Stimulated activated CD8-positive, alpha-beta memory T cell treated with anti-CD3 and anti-CD28 coated beads, Interleukin-15, amount 100 ng/mL, for 48 hours (primary cell): ENCODE measurements at regions not wholly inside any gene's neighbourhood (a gene's known extent, or its start where the extent isn't known, plus 50 kb on each side); places are given as distances from the start of the nearest gene placed in this dataset.
"Not testable (repeated sequence)": the region's sequence is repeated elsewhere in the genome, so short reads cannot be mapped to it uniquely, and the experiment has no call there.

Experiments
- DNase-seq, 2 donors: peaks; one replicate each; pipeline ENCODE4 v3.0.0-alpha.2; 2020; ENCODE audit warnings: low read depth in 2 of 2

DNA sequence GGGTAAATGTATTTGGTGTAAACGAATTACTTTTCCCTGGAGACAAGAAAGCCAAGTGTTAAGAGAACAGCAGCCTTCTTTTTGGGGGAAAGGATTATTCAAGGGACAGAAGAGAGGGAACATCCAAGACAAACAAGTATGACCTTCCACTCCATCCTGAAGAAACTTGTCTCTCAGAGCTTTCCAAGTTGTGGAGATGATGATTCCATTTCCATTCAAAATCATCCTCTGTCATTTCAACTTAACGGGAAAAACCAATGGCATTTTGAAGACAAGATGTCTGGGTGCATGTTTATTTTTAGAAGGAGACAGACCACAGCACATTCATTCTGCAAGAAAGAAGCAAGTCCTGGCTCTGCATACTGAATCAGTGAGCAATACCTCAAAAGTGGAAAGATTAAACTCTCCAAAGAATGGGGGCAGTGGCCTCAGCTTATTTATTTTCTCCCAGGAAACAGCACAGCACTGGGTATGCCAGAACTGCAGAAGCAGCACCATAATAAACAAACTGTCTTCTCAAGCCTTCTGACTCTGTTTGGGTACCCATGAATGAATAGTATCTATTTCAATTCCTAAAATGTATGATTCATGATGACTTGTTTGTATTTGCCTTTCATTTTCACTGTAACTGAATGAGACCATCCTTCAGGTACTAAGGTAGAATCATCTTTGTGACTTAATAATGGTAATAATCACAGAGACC, 541.0 kb downstream of the RFC3 start:
- no peak for DNase-seq

DNA sequence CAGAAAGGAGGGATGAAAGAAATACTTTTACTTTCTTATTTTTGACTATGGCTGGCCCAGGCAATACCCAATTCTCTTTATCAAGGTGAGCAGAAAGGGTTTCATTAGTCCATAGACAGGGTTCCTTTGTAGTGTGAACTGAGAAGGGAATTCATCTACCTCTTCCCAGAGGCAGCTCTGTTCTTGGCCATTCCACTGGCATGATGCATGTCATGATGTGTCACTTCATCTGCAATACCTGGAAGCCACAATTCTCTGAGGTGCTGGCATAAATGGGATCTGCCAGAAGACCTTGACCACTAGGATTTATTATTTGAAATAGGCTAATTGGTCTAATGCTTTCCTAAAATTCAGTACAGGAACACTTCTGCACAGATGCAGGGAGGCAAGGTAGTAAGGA, 542.8 kb downstream of the RFC3 start:
- no peak for DNase-seq

DNA sequence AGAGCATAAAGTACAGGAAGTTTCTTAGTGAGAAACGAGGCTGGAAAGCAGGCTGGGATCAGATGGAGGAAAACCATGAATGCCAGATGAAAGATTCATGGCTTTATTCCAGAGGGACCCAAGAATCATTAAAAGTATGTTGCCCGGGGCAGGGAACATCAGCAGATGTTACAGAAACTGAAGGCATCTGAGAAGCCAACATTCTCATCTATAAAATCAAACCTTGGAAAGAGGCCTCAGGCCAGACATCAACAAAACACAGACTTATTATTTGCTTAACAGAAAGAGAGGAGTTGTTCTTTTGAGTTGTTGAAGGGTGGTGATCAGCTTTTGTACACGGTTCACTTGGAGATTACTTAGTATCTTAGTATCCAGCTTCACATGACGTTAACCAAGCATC, 543.6 kb downstream of the RFC3 start:
- DNase-seq, result no peak

DNA sequence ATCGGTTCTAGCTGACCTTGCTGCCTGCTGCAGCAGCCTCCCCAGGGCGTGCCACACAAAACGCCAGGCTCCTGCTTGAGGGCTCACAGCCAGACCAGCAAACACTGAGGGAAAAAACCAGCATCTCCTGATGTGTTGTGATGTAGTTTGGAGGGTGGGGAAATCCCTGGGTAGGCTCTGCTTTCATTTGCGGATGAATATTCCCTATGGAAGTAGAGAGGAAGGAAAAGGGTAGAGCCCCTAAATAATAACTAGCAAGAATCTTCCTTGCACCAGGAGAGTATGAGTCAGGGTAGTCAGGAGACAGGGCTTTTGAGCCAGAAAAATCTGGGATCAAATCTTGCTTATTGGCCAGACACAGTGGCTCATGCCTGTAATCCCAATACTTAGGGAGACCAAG, 545.3 kb downstream of the RFC3 start:
- DNase-seq, result no peak

DNA sequence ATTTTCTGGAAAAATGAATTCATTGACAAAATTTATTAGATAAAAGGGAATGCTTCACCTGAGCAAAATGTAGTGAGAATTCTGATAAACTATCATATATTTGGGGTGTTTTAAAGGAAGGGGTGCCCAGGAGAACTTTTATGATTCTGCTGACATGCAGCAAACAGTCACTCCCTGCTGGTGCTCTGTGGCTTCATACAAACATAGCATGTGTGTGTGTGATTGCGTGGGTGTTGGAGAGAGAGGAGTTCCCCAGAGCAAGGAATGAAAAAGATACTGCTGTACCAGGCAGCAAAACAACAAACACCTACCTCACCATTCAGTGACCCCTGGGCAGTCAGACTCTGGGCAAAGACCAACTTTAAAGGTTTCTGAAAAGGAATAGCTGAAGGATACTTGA, 546.7 kb downstream of the RFC3 start:
- no peak for DNase-seq

DNA sequence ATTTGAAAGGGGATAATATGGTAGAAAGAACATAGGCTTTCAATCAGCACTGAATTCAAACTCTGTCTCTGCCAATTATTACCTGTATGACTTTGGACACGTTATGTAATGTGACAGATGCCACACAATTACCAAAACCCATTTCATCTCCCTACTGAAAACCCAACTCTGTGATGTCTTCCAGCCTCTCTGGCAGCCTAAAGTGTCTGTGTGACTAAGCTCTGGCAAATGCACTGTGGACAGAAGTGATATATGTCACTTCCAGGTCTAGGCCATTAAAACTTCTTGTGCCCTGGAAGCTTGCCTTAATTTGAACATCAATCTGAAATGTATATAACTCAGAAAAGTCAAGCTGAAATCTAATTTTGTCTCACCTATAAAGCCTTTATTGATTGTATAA, 552.0 kb downstream of the RFC3 start:
- no peak for DNase-seq

DNA sequence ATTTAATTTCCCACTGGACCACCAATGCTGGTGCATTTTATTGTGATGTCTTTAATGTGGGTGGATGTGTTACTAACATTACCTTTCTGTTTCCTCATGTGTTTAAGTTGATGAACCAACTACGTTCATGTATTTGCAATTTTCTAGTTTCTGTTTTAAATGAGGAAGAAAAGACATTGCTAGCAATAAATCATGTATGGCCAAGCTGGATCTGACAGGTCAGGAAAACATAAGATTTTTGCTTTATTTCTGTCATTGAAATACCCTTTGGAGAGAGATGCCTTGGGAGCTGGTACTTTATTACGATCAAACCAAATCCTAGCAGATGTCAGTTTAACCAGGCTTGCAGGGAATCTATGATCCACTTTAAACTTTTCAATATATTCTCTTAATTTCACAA, 553.2 kb downstream of the RFC3 start:
- no peak for DNase-seq

DNA sequence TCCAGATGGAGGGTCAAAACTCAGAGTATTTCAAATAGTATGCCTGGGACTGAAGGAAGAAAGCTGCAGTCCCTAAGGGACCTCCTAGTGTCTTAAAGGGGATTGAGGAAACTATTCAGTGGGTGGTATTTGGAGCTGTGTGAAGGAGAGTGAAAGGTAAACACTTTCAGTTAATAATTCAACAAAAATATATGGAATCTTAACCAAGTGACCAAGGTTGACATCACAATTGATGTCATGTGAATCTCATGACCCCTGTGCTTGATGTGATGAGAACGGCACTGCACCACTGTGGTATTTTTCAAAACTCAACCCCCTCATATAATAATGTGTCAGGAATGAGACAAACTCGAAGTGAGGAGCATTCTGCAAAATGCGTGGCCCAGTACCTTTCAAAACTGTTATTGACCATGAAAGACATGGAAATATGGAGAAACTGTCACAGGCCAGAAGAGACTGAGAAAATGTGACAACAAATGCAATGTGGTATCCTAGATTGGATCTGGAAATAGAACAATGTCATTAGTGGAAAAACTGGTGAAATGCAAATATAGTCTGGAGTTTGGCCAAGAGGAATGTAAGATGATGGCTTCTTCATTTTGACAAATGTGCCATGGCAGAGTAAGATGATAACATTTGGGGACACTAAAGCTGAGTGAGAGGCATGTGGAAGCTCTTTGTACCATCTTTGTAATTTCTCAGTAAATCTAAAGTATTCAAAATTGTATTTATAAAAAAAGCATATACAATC, 553.9 kb downstream of the RFC3 start:
- DNase-seq, result no peak

DNA sequence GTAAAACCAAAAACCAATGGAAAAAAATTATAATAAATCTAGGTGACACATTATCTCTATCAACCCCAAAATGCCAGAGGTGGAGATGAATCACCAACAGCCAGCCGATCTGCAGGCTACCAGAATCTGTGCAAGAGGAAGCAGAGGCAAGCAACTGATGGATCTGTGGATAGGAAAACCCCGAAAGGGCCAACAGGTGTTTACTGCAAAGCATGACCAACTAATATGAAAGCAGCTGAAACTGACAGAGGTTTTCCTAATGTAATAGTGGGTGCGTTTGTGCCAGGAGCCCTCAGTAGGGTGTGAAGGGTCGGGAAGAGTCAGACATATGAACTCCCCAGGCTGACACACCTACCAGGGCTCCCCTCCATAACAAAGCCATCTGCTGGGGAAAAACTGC, 554.6 kb downstream of the RFC3 start:
- no peak for DNase-seq

DNA sequence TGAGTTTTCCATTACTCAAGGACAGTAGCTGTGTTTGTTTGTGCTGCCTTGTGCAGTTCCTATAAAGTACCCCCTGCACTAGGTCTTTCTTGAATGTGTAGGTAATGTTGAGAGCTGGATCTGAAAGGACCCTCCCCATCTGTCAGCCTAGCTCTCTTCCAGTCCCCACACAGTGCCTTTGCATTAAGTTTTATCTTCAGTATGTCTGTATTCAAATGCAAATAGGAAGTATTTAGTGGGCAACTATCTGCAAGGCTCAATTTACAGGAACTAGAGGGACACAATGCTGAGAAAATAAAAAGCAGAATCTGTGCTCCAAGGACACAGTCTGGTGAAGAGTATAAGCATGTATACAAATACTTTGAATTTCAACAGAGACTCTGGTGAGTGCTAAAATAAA, 558.5 kb downstream of the RFC3 start:
- no peak for DNase-seq

DNA sequence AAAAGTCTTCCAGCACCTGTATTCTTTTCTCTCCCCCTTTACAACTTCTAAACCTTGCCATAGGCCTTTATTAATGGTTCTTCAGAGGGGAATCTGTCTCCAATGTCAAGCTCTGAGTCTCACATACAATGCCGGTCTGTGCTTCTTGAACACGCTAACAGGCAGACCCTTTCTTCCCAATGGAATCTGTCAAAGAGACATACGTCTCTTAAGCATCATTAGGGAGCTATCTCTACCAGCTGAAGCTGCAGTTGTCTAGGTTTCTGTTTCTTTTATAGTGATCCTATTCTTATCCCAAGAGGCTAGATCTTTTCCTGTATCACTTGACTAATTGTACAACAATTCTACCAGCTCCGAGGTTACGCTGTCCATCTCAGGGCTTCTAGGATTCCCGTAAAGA, 560.8 kb upstream of the NBEA start:
- no peak for DNase-seq

DNA sequence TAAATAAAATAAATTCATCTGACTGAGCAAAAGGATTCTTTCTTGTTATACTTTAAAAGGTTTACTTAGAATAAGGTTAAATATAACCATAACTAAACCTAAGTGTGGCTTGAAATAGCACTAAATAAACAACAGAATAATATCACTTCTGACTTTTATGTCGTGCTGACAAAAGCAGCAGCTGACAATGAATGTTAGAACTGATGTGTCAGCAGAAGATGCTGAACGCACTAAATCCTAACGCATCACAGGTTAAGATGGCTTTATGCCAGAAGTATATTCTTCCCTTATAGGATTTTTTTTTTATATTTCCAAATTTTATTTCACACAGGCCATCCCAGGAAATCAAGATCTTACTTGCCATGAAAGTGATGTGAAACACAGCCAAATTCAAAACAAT, 558.3 kb upstream of the NBEA start:
- no peak for DNase-seq

DNA sequence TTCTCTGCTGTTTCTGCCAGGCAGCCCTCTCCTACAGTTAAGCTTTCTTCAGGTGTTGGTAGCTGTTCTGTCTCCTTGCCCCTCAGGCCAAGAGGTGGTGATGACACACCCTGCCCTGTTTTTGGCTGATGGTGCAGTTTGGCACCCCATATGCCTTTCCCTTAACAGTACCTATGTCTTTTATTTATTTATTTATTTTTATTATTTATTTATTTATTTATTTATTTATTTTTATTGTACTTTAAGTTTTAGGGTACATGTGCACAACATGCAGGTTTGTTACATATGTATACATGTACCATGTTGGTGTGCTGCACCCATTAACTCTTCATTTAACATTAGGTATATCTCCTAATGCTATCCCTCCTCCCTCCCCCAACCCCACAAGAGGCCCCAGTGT, 555.8 kb upstream of the NBEA start:
- not testable (repeated sequence) for DNase-seq

DNA sequence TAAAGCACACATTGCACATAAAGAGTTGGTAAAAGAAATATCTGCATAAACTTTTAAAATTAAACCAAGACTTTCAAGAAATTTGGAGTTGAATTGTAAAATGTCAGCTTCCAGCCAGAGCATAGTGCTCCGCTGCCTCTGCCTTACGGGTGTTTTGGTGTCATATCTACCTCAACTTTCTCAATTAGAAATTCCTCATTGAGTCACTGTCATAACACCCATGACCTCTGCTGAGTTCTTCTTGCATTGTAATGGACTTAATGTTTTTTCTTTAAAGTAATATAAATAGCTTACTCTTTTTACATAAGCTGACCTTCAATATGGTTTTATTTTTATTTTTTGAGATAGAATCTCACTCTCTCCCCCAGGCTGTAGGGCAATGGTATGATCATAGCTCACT, 551.0 kb upstream of the NBEA start:
- no peak for DNase-seq

DNA sequence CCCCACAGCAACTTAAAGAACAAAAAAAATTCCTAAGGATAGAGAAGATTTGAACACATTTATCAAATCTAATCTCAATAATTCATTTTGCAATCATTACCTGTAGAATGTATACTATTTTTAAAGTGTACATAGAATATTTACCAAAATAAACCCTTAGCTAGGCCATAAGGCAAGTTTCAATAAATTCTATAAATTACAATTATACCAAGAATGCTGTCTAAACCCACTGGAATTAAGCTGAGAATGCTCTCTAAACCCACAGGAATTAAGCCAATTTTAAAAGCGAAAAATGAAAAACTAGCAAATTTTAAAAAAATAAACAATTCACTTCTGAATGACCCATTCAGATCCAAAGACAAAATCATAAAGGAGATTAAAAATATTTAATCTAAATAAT, 540.4 kb upstream of the NBEA start:
- no peak for DNase-seq

DNA sequence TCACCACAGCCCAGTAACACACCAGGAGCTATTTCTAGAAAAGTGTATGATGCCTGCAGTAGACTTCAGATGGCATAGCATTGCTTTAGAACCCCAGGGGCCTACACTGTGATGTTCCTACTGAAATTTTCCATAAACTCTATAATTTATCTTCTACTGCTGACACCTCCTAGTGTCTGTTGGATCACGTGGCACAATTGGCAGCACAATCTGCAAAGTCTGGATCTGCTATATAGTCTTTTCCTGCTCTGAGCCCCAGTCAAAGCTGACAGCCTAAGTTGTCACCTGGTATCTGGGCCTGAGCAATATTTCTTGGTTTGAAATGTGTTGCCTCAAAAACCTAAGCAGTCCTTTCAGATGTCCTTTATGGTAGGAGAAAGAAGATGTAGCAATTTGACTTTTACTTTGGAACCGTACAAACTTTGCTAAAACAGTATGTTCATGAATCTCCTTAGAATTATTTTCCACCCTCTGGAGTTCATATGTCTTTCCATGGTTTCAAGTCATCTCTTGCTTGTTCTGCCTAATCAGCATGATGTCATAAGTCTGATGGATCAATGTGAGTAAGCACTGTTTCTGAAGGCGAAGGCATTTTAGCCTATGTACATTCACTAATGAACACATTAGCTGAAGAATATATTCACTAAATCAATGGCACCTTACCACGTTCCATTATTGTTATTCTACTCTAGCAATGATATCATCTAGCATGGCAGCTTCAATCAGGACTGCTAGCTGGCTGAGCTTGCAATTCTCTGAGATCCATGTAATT, 536.5 kb upstream of the NBEA start:
- no peak for DNase-seq

DNA sequence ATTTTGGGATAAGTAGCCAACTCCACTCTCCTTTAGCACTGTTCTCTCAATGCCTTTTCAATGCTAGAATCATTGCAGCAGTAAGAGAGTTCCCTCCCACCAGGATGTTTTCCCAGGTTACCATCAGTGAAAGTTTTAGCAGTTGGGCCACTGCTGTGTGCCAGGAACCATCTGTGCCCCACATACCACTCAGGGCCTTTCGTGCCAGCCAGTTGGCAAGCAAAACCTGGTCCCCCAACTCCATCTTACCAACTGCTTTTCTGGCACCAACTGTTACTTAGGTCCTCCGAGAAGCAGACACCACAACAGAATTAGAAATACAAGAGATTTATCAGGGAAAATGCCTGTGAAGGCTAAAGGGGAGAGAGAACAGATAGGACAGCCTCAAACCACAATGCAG, 533.4 kb upstream of the NBEA start:
- DNase-seq, result no peak

DNA sequence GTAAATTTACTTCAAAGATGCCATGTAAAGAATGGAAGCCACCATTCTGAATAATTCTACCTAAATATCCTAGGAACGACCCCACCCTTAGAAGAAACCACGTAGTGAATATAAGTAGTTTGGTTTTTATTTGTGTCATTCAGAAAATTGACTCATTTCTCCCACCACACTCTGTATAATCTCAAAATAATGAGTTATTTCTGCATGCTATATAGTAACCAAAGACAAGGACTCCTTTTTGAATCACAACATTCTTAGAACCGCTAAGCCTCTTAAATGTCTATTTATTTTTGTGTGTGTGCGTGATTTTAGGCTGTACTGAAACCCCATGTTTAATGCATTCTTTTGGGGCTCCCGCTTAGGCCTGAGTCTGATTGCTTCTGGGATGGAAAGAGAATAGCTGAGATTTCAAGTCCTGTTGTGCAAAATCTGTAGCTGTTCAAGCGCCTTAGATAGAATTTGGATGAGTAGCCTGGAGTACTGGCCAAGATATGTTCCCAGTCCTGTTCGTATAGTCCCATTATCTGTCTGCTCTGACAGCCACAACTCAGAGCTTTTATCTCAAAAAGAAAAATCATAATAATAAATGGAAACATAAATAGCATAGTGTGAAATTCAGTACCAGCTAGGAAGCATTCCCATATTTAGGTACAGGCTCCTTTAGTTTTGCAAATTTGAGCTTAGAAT, 532.4 kb upstream of the NBEA start:
- DNase-seq, result no peak

DNA sequence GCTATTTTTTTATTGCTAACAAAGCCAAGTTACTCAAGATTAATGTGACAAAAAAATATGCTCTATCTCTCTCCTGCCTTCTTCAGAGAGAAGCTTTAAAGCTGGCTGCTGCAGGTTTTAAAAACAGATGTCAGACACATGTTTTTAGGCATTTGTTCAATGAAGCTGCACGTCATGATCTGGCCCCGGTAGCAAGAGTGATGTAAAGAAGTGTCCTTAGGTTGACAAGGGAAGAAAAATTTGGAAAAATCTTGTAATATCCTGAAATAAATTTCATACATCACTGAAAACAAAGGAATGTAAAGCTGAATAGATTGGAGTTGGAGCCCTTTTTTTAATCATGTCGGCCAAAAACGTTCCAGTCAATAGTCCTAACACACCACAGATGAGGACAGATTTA, 531.4 kb upstream of the NBEA start:
- DNase-seq, result no peak

DNA sequence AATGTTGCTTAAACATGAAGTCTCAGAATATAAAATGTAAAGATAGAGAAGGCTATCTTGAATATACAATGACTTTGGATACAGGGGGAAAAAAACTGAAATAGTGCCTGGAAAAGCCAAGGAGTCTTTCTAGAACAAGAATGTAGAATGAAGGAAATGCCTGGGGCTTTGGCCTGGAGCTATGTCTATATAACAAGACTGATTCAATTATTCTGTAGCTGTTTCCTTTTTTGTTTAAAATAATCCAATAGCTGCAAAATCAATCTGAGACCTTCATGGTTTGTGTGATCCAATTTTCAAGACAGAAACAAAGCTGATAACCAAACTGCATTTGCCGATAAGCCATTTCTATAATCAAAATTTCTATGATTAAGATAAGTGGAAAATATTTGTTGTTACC, 530.9 kb upstream of the NBEA start:
- DNase-seq, result no peak

DNA sequence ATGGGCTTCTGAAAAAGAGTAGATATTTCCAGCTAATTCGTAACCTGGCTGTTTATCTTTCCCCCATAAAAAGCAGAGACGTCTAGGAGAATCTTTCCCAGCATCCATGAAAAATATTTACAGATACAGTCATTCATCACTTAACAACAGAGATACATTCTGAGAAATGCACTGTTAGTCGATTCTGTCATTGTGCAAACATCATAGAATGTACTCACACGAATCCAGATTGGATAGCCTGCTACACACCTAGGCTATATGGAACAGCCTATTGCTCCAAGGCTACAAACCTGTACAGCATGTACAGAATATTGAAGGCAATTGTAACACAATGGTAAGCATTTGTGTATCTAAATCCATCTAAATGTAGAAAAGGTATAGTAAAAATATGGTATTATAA, 530.2 kb upstream of the NBEA start:
- no peak for DNase-seq

DNA sequence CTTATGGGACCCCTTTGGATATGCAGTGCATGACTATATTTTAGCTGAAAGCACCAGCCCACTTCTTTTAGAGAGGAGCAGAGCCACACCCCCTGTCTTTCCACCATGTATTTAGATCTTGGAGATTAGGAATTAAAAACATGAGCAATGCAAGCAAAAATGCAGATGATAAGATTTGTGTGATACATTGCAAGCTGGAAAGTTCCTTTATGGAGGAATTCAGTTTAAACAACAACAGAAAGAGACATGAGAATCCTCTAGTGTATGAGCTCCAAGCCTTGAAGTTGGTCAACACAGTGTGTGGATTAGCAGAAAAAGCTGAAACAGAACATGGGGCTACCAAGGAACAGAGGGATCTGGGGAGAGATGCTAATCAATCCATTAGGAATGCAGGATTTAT, 529.8 kb upstream of the NBEA start:
- no peak for DNase-seq
